ENCODE measurements at regions not wholly inside any gene's neighbourhood (a gene's known extent, or its start where the extent isn't known, plus 50 kb on each side); places are given as distances from the start of the nearest gene placed in this dataset.

- ATAC-seq (replicated peaks) (no peak), DNase-seq (no peak)
- Mint-ChIP-seq H3K4me3 (no peak overlapping the region), H3K27ac (no peak overlapping the region), H3K27me3 (peaks cover 13 to 15% of the 10 kb centered on the region in 2 donors), H3K36me3 (peaks cover 5 to 6% of the 10 kb centered on the region in 2 donors), H3K4me1 (no peaks in the 10 kb centered on the region), H3K9me3 (peaks cover 7 to 8% of the 10 kb centered on the region in 2 donors)
Measured at GRCh38 chr20:47865912-47866311, 80.6 kb upstream of the SULF2 start.

GRCh38 chr20:47865451-47865850, 80.2 kb upstream of the SULF2 start:
- Mint-ChIP-seq H3K36me3 (peaks cover 5 to 6% of the 10 kb centered on the region in 2 donors), H3K27me3 (peaks cover 13 to 15% of the 10 kb centered on the region in 2 donors), H3K9me3 (peaks cover 7 to 8% of the 10 kb centered on the region in 2 donors), H3K4me1 (no peaks in the 10 kb centered on the region), H3K27ac (no peak overlapping the region), H3K4me3 (no peak overlapping the region)
- no peak for ATAC-seq (replicated peaks)
- DNase-seq = no peak

GRCh38 chr20:47863981-47864380, 78.7 kb upstream of the SULF2 start:
- H3K9me3 Mint-ChIP-seq = peaks cover 7 to 8% of the 10 kb centered on the region in 2 donors
- DNase-seq = no peak
- H3K4me3 Mint-ChIP-seq = no peak overlapping the region
- H3K27me3 Mint-ChIP-seq = peaks cover 9 to 13% of the 10 kb centered on the region in 2 donors
- H3K36me3 Mint-ChIP-seq = peaks cover 5 to 6% of the 10 kb centered on the region in 2 donors
- no peak for ATAC-seq (replicated peaks)
- H3K27ac Mint-ChIP-seq = no peak overlapping the region
- H3K4me1 Mint-ChIP-seq = no peaks in the 10 kb centered on the region

- Mint-ChIP-seq H3K4me3 (no peak overlapping the region), H3K36me3 (peaks cover 5 to 6% of the 10 kb centered on the region in 2 donors), H3K27me3 (peaks cover 8 to 13% of the 10 kb centered on the region in 2 donors), H3K27ac (no peak overlapping the region), H3K9me3 (peaks cover 7 to 8% of the 10 kb centered on the region in 2 donors), H3K4me1 (peaks cover under 1% of the 10 kb centered on the region in 2 donors)
- no peak for ATAC-seq (replicated peaks)
- no peak for DNase-seq
Measured at GRCh38 chr20:47863315-47863965, 78.2 kb upstream of the SULF2 start.

- Mint-ChIP-seq H3K36me3 (peaks cover 5 to 6% of the 10 kb centered on the region in 2 donors), H3K27ac (no peak overlapping the region), H3K27me3 (peaks cover 8 to 13% of the 10 kb centered on the region in 2 donors), H3K4me1 (peaks cover 7 to 8% of the 10 kb centered on the region in 2 donors), H3K9me3 (peaks cover 7 to 8% of the 10 kb centered on the region in 2 donors), H3K4me3 (no peak overlapping the region)
- DNase-seq (no peak), ATAC-seq (replicated peaks) (no peak)
Measured at GRCh38 chr20:47862574-47863240, 77.4 kb upstream of the SULF2 start.

- H3K4me1 Mint-ChIP-seq = peaks cover 15 to 18% of the 10 kb centered on the region in 2 donors
- H3K36me3 Mint-ChIP-seq = peaks cover 5 to 6% of the 10 kb centered on the region in 2 donors
- no peak overlapping the region for H3K27ac Mint-ChIP-seq
- ATAC-seq (replicated peaks) = no peak
- no peak overlapping the region for H3K4me3 Mint-ChIP-seq
- H3K9me3 Mint-ChIP-seq = peaks cover 7 to 8% of the 10 kb centered on the region in 2 donors
- peaks cover 5 to 7% of the 10 kb centered on the region in 2 donors for H3K27me3 Mint-ChIP-seq
- DNase-seq = no peak
Measured at GRCh38 chr20:47861116-47861515, 75.8 kb upstream of the SULF2 start.

GRCh38 chr20:47860049-47860830, 75.0 kb upstream of the SULF2 start:
- DNase-seq (no peak), ATAC-seq (replicated peaks) (no peak)
- peaks cover 5 to 6% of the 10 kb centered on the region in 2 donors for H3K36me3 Mint-ChIP-seq
- peaks cover 15 to 18% of the 10 kb centered on the region in 2 donors for H3K4me1 Mint-ChIP-seq
- peak overlapping the region; percentile 66 for H3K27ac Mint-ChIP-seq
- no peak overlapping the region for H3K4me3 Mint-ChIP-seq
- peaks cover 7 to 8% of the 10 kb centered on the region in 2 donors for H3K9me3 Mint-ChIP-seq
- no peaks in the 10 kb centered on the region for H3K27me3 Mint-ChIP-seq

- ATAC-seq (replicated peaks) = no peak
- no peak overlapping the region for H3K4me3 Mint-ChIP-seq
- H3K36me3 Mint-ChIP-seq = peaks cover 5 to 6% of the 10 kb centered on the region in 2 donors
- H3K4me1 Mint-ChIP-seq = peaks cover 15 to 18% of the 10 kb centered on the region in 2 donors
- peaks cover 7 to 8% of the 10 kb centered on the region in 2 donors for H3K9me3 Mint-ChIP-seq
- DNase-seq = no peak
- no peak overlapping the region for H3K27ac Mint-ChIP-seq
- no peaks in the 10 kb centered on the region for H3K27me3 Mint-ChIP-seq
Measured at GRCh38 chr20:47859278-47859677, 74.0 kb upstream of the SULF2 start.

- H3K9me3 Mint-ChIP-seq = peaks cover 0 to 1% of the 10 kb centered on the region in 2 donors
- peak; percentile 31 for DNase-seq
- H3K27me3 Mint-ChIP-seq = no peaks in the 10 kb centered on the region
- no peaks in the 10 kb centered on the region for H3K36me3 Mint-ChIP-seq
- peak overlapping the region; percentile 11 to 47 for H3K4me3 Mint-ChIP-seq
- peak; percentile 93 for ATAC-seq (replicated peaks)
- H3K27ac Mint-ChIP-seq = peak overlapping the region; percentile 56
- H3K4me1 Mint-ChIP-seq = peaks cover 15 to 18% of the 10 kb centered on the region in 2 donors
Measured at GRCh38 chr20:47857569-47858464, 72.5 kb upstream of the SULF2 start.

- DNase-seq (no peak), ATAC-seq (replicated peaks) (peak; percentile 44 to 65)
Measured at GRCh38 chr20:47857187-47857568, 71.9 kb upstream of the SULF2 start.

GRCh38 chr20:47855799-47856198, 70.5 kb upstream of the SULF2 start:
- H3K27ac Mint-ChIP-seq = no peak overlapping the region
- ATAC-seq (replicated peaks) (no peak), DNase-seq (no peak)
- peaks cover 15 to 18% of the 10 kb centered on the region in 2 donors for H3K4me1 Mint-ChIP-seq
- no peaks in the 10 kb centered on the region for H3K36me3 Mint-ChIP-seq
- no peak overlapping the region for H3K4me3 Mint-ChIP-seq
- H3K27me3 Mint-ChIP-seq = peaks cover 11 to 19% of the 10 kb centered on the region in 2 donors
- H3K9me3 Mint-ChIP-seq = no peaks in the 10 kb centered on the region

More at GRCh38 chr20:47857187-47857568, 71.9 kb upstream of the SULF2 start:
- no peak overlapping the region for H3K4me3 Mint-ChIP-seq
- H3K36me3 Mint-ChIP-seq = no peaks in the 10 kb centered on the region
- H3K4me1 Mint-ChIP-seq = peaks cover 15 to 18% of the 10 kb centered on the region in 2 donors
- H3K27me3 Mint-ChIP-seq = peaks cover 0 to 6% of the 10 kb centered on the region in 2 donors
- H3K27ac Mint-ChIP-seq = peak overlapping the region; percentile 56
- H3K9me3 Mint-ChIP-seq = no peaks in the 10 kb centered on the region

- Mint-ChIP-seq H3K27me3 (peaks cover 14 to 25% of the 10 kb centered on the region in 2 donors), H3K27ac (no peak overlapping the region), H3K36me3 (no peaks in the 10 kb centered on the region), H3K4me1 (peaks cover 15 to 18% of the 10 kb centered on the region in 2 donors), H3K4me3 (no peak overlapping the region), H3K9me3 (no peaks in the 10 kb centered on the region)
- no peak for DNase-seq
- ATAC-seq (replicated peaks) = no peak
Measured at GRCh38 chr20:47854687-47855212, 69.5 kb upstream of the SULF2 start.

GRCh38 chr20:47851774-47852173, 66.5 kb upstream of the SULF2 start:
- no peak for DNase-seq

More at GRCh38 chr20:47851774-47852173, 66.5 kb upstream of the SULF2 start:
- H3K27ac Mint-ChIP-seq = no peak overlapping the region
- no peaks in the 10 kb centered on the region for H3K9me3 Mint-ChIP-seq
- ATAC-seq (replicated peaks) = no peak
- H3K4me1 Mint-ChIP-seq = peaks cover 8 to 16% of the 10 kb centered on the region in 2 donors
- H3K36me3 Mint-ChIP-seq = no peaks in the 10 kb centered on the region
- peaks cover 21 to 28% of the 10 kb centered on the region in 2 donors for H3K27me3 Mint-ChIP-seq
- no peak overlapping the region for H3K4me3 Mint-ChIP-seq

All from stimulated activated naive B cell treated with anti-CD40 and anti-IgM and Interleukin-4, amounts not matched to agents 10 μg/mL and 1 μg/mL and 100 μg/mL, for 72 hours (primary cell).